Right atrium auricular region (tissue), 2 donors: ENCODE measurements at regions not wholly inside any gene's neighbourhood (a gene's known extent, or its start where the extent isn't known, plus 50 kb on each side); places are given as distances from the start of the nearest gene placed in this dataset.

Experiments used
- DNase-seq: peaks from one replicate; pipeline ENCODE4 v3.0.0-alpha.2; 2019; ENCODE audit warnings: low spot score
- H3K27ac ChIP-seq, 2 donors: fragments of 200-600 bp; sonication (generic); 1 replicate in 1 of 2; 2 replicates in 1 of 2; pipeline ENCODE4 v1.5.1; 2016 to 2019
- H3K27me3 ChIP-seq, 2 donors: fragments of 200-600 bp; sonication (generic); one replicate each; pipeline versions ENCODE4 v1.5.1 to v1.6.0; 2017 to 2019
- H3K36me3 ChIP-seq: fragments of 200-600 bp; sonication (generic); one replicate; pipeline ENCODE4 v1.5.1; 2016
- H3K4me1 ChIP-seq, 2 donors: fragments of 200-600 bp; sonication (generic); one replicate each; pipeline versions ENCODE4 v1.5.1 to v1.6.0; 2017 to 2019
- H3K4me3 ChIP-seq, 2 donors: fragments of 200-600 bp; sonication (generic); 1 replicate in 1 of 2; 2 replicates in 1 of 2; pipeline ENCODE4 v1.5.1; 2017 to 2019; ENCODE audit warnings: mild to moderate bottlenecking in 1 of 2, moderate library complexity in 1 of 2
- H3K9me3 ChIP-seq, 2 donors: fragments of 200-600 bp; sonication (generic); one replicate each; pipeline ENCODE4 v1.5.1; 2019
- CTCF ChIP-seq, 2 donors: fragments of 200-600 bp; sonication (generic); IDR thresholded peaks; one replicate each; pipeline ENCODE4 v1.5.1; 2019; ENCODE audit warnings: antibody characterized with exemption in 2 of 2

GRCh38 chr7:121669144-121669543 lies 203.8 kb upstream of the PTPRZ1 start:
- TF ChIP-seq CTCF (IDR thresholded peaks at IDR 0.05): no peak
- Histone ChIP-seq H3K4me1 (no peaks in the 10 kb centered on the region), H3K9me3 (peaks cover 0 to 13% of the 10 kb centered on the region in 2 donors), H3K27me3 (no peaks in the 10 kb centered on the region), H3K4me3 (no peak overlapping the region), H3K36me3 (no peaks in the 10 kb centered on the region), H3K27ac (no peak overlapping the region)
- DNase-seq: no peak

- H3K27ac ChIP-seq: no peak overlapping the region
- TF ChIP-seq CTCF (IDR thresholded peaks at IDR 0.05): no peak
- no peaks in the 10 kb centered on the region for H3K27me3 ChIP-seq
- no peaks in the 10 kb centered on the region for H3K4me1 ChIP-seq
- peaks cover 0 to 13% of the 10 kb centered on the region in 2 donors for H3K9me3 ChIP-seq
- H3K4me3 ChIP-seq: no peak overlapping the region
- DNase-seq: no peak
- H3K36me3 ChIP-seq: no peaks in the 10 kb centered on the region
Measured at GRCh38 chr7:121666306-121666705, 206.7 kb upstream of the PTPRZ1 start.

- peaks cover 0 to 6% of the 10 kb centered on the region in 2 donors for H3K9me3 ChIP-seq
- no peak for TF ChIP-seq CTCF (IDR thresholded peaks at IDR 0.05)
- DNase-seq: no peak
Measured at GRCh38 chr7:121643320-121643719, 229.6 kb upstream of the PTPRZ1 start.

GRCh38 chr7:121639705-121640104 lies 233.3 kb upstream of the PTPRZ1 start:
- no peak for DNase-seq
- no peaks in the 10 kb centered on the region for H3K36me3 ChIP-seq
- no peak for TF ChIP-seq CTCF (IDR thresholded peaks at IDR 0.05)
- H3K27me3 ChIP-seq: no peaks in the 10 kb centered on the region
- H3K4me1 ChIP-seq: no peaks in the 10 kb centered on the region
- no peak overlapping the region for H3K4me3 ChIP-seq
- H3K9me3 ChIP-seq: peaks cover 0 to 3% of the 10 kb centered on the region in 2 donors
- H3K27ac ChIP-seq: no peak overlapping the region

More at GRCh38 chr7:121643320-121643719, 229.6 kb upstream of the PTPRZ1 start:
- Histone ChIP-seq H3K4me1 (no peaks in the 10 kb centered on the region), H3K4me3 (no peak overlapping the region), H3K27ac (no peak overlapping the region), H3K27me3 (no peaks in the 10 kb centered on the region), H3K36me3 (no peaks in the 10 kb centered on the region)

GRCh38 chr7:121638286-121638685 lies 234.7 kb upstream of the PTPRZ1 start:
- Histone ChIP-seq H3K4me3 (no peak overlapping the region), H3K27ac (no peak overlapping the region), H3K27me3 (no peaks in the 10 kb centered on the region), H3K9me3 (peaks cover 0 to 3% of the 10 kb centered on the region in 2 donors), H3K36me3 (no peaks in the 10 kb centered on the region), H3K4me1 (no peaks in the 10 kb centered on the region)
- DNase-seq: no peak
- TF ChIP-seq CTCF (IDR thresholded peaks at IDR 0.05): no peak

- no peaks in the 10 kb centered on the region for H3K4me1 ChIP-seq
- no peak for TF ChIP-seq CTCF (IDR thresholded peaks at IDR 0.05)
- no peak overlapping the region for H3K27ac ChIP-seq
- no peak for DNase-seq
- H3K27me3 ChIP-seq: no peaks in the 10 kb centered on the region
- H3K9me3 ChIP-seq: no peaks in the 10 kb centered on the region
- no peak overlapping the region for H3K4me3 ChIP-seq
- no peaks in the 10 kb centered on the region for H3K36me3 ChIP-seq
Measured at GRCh38 chr7:121634356-121634755, 238.2 kb upstream of the FAM3C start.
